Upper lobe of right lung (tissue), 1 donor: ENCODE measurements at regions not wholly inside any gene's neighbourhood (a gene's known extent, or its start where the extent isn't known, plus 50 kb on each side); places are given as distances from the start of the nearest gene placed in this dataset.

Experiments used
- ATAC-seq: fragments of 200-7000 bp; cut with Tn5 transposase; one replicate; pipeline ENCODE4 v1.9.1; 2020; ENCODE audit warnings: mild to moderate bottlenecking, moderate library complexity
- DNase-seq: peaks from one replicate; pipeline ENCODE4 v3.0.0-alpha.2; 2020
- H3K27ac ChIP-seq: fragments of 200-600 bp; one replicate; pipeline ENCODE4 v1.8.0; 2022
- H3K27me3 ChIP-seq: fragments of 200-600 bp; one replicate; pipeline ENCODE4 v1.8.0; 2022; ENCODE audit warnings: mild to moderate bottlenecking
- H3K36me3 ChIP-seq: fragments of 200-600 bp; one replicate; pipeline ENCODE4 v1.8.0; 2022
- H3K4me1 ChIP-seq: fragments of 200-600 bp; one replicate; pipeline ENCODE4 v1.8.0; 2022
- H3K4me3 ChIP-seq: fragments of 200-600 bp; one replicate; pipeline ENCODE4 v1.8.0; 2022; ENCODE audit warnings: mild to moderate bottlenecking
- H3K9me3 ChIP-seq: fragments of 200-600 bp; one replicate; pipeline ENCODE4 v1.8.0; 2022
- intact Hi-C: fragments of 100-400 bp; cut with DNase I; formaldehyde crosslinking; loops from one replicate; pipeline ENCODE4 v1.11.0; 2022
- TF ChIP-seq, protein P1 (sequence below): fragments of 200-600 bp; IDR thresholded peaks from one replicate; pipeline ENCODE4 v1.8.0; 2022; ENCODE audit warnings: antibody characterized with exemption
- donor health status: DM: no; HTN: yes; CAD: no; lungs with severe emphysema.

- Histone ChIP-seq H3K4me1 (no peaks in the 10 kb centered on the region), H3K27me3 (no peaks in the 10 kb centered on the region), H3K9me3 (no peaks in the 10 kb centered on the region), H3K27ac (no peak overlapping the region), H3K4me3 (no peak overlapping the region), H3K36me3 (no peaks in the 10 kb centered on the region)
- DNase-seq = no peak
- intact Hi-C loops = no loop called here
- TF ChIP-seq, protein P1, sequence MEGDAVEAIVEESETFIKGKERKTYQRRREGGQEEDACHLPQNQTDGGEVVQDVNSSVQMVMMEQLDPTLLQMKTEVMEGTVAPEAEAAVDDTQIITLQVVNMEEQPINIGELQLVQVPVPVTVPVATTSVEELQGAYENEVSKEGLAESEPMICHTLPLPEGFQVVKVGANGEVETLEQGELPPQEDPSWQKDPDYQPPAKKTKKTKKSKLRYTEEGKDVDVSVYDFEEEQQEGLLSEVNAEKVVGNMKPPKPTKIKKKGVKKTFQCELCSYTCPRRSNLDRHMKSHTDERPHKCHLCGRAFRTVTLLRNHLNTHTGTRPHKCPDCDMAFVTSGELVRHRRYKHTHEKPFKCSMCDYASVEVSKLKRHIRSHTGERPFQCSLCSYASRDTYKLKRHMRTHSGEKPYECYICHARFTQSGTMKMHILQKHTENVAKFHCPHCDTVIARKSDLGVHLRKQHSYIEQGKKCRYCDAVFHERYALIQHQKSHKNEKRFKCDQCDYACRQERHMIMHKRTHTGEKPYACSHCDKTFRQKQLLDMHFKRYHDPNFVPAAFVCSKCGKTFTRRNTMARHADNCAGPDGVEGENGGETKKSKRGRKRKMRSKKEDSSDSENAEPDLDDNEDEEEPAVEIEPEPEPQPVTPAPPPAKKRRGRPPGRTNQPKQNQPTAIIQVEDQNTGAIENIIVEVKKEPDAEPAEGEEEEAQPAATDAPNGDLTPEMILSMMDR = no peak
- no peak for ATAC-seq
These were observed 108.5 kb downstream of the GLI2 start for GRCh38 chr2:120844070-120844738.

DNA sequence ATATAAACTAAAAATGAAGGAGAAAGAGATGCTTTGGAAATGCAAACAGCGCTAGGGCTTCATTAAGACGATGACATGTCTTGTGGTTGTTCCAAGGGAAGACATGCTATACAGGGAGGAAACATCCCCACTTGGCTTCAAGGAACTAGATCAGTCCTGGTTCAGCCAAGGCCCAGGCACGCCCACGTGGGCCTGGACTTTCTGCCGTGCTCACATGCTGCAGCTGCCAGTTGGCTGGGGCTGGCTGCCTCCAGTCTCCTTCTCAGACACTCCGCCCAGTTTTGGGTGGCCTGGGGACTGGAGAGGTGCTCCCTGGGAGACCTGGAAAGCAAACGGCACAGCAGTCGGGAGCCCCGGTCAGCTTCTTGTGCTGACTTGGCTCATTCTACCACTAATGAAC is 109.6 kb downstream of the GLI2 start:
- intact Hi-C loops = no loop called here
- TF ChIP-seq, protein P1 = no peak

GRCh38 chr2:120846406-120847095 is 110.9 kb downstream of the GLI2 start:
- no peaks in the 10 kb centered on the region for H3K4me1 ChIP-seq
- H3K9me3 ChIP-seq = no peaks in the 10 kb centered on the region
- no peak overlapping the region for H3K27ac ChIP-seq
- H3K4me3 ChIP-seq = no peak overlapping the region
- TF ChIP-seq, protein P1 = no peak
- H3K36me3 ChIP-seq = no peaks in the 10 kb centered on the region
- no peak for ATAC-seq
- intact Hi-C loops = no loop called here
- no peaks in the 10 kb centered on the region for H3K27me3 ChIP-seq
- no peak for DNase-seq

More for the DNA sequence above, 109.6 kb downstream of the GLI2 start:
- H3K4me1 ChIP-seq = no peaks in the 10 kb centered on the region
- no peak for DNase-seq
- H3K4me3 ChIP-seq = no peak overlapping the region
- no peaks in the 10 kb centered on the region for H3K36me3 ChIP-seq
- no peaks in the 10 kb centered on the region for H3K9me3 ChIP-seq
- H3K27ac ChIP-seq = no peak overlapping the region
- ATAC-seq = peak; percentile 32
- H3K27me3 ChIP-seq = no peaks in the 10 kb centered on the region

DNA sequence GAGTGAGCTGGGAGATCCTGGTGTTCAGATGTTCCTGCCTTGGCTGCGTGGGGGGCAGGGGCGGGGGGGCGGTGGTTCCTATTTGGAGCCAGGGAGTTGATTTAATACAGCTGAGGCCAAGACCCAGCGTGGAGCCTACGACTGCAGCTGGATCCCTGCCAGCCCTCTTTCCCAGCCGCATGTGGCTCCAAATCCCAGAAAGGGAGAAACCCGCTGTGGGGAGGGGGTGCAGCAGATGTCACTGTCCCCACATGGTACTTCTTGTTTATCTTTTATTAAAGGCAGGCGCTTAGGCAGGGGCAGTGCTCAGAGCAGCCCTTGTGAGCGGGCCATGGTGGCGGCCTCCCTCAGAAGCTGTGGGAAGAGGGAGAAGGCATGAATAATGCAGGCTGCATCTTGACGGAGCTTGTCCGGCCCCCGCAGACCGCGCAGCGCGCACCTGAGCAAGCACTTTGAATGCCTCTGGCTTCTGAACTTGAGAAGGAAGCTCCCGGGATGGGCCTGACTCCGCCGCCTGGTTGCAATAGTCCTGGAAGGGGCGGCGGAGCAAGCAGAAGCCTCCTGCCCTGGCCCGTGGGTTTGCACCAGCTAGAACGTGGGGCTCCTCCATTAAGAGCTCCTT is 112.1 kb downstream of the GLI2 start:
- ATAC-seq = no peak
- TF ChIP-seq, protein P1 = no peak
- H3K4me1 ChIP-seq = no peaks in the 10 kb centered on the region
- no peaks in the 10 kb centered on the region for H3K36me3 ChIP-seq
- no peaks in the 10 kb centered on the region for H3K27me3 ChIP-seq
- H3K27ac ChIP-seq = no peak overlapping the region
- no peak overlapping the region for H3K4me3 ChIP-seq
- no peaks in the 10 kb centered on the region for H3K9me3 ChIP-seq
- DNase-seq = peak; percentile 48
- intact Hi-C loops = no loop called here

- Histone ChIP-seq H3K27me3 (no peaks in the 10 kb centered on the region), H3K4me1 (no peaks in the 10 kb centered on the region), H3K27ac (no peak overlapping the region), H3K36me3 (no peaks in the 10 kb centered on the region), H3K9me3 (no peaks in the 10 kb centered on the region), H3K4me3 (no peak overlapping the region)
- TF ChIP-seq, protein P1 = no peak
- DNase-seq = no peak
- intact Hi-C loops = no loop called here
- no peak for ATAC-seq
These were observed 113.6 kb downstream of the GLI2 start for GRCh38 chr2:120849278-120849677.
